HEK293 (cell line): ENCODE measurements at regions not wholly inside any gene's neighbourhood (a gene's known extent, or its start where the extent isn't known, plus 50 kb on each side); places are given as distances from the start of the nearest gene placed in this dataset.

Experiments used
- CTCF ChIP-seq: fragments of 450-650 bp; formaldehyde crosslinking; IDR thresholded peaks from 2 replicates; pipeline ENCODE4 v1.5.1; 2016; ENCODE audit warnings: missing biosample characterization, missing genetic modification characterization
- KLF9 ChIP-seq: fragments of 450-650 bp; formaldehyde crosslinking; IDR thresholded peaks from 2 replicates; pipeline ENCODE4 v1.5.1; 2016; ENCODE audit warnings: missing biosample characterization, missing genetic modification characterization, low read depth
- MYNN ChIP-seq: fragments of 450-650 bp; formaldehyde crosslinking; IDR thresholded peaks from 2 replicates; pipeline ENCODE4 v1.5.1; 2016; ENCODE audit warnings: missing biosample characterization, missing genetic modification characterization, borderline replicate concordance
- MZF1 ChIP-seq: fragments of 450-650 bp; formaldehyde crosslinking; IDR thresholded peaks from 2 replicates; pipeline ENCODE4 v1.5.1; 2017; ENCODE audit warnings: missing biosample characterization, missing genetic modification characterization, borderline replicate concordance
- OSR2 ChIP-seq: fragments of 450-650 bp; formaldehyde crosslinking; IDR thresholded peaks from 2 replicates; pipeline ENCODE4 v1.5.1; 2016; ENCODE audit warnings: missing biosample characterization, missing genetic modification characterization
- YY1 ChIP-seq: fragments of 450-650 bp; formaldehyde crosslinking; IDR thresholded peaks from 2 replicates; pipeline ENCODE4 v1.5.1; 2018; ENCODE audit warnings: missing biosample characterization, missing genetic modification characterization
- ZNF292 ChIP-seq: fragments of 450-650 bp; formaldehyde crosslinking; IDR thresholded peaks from 2 replicates; pipeline ENCODE4 v1.5.1; 2016; ENCODE audit warnings: low read depth, missing biosample characterization, missing genetic modification characterization, borderline replicate concordance
- ZNF366 ChIP-seq: fragments of 450-650 bp; formaldehyde crosslinking; conservative IDR thresholded peaks from 2 replicates; pipeline ENCODE4 v1.5.1; 2016; ENCODE audit warnings: missing biosample characterization, missing genetic modification characterization
- ZNF629 ChIP-seq: fragments of 450-650 bp; formaldehyde crosslinking; IDR thresholded peaks from 2 replicates; pipeline ENCODE4 v1.5.1; 2017; ENCODE audit warnings: missing biosample characterization, missing genetic modification characterization
- TF ChIP-seq, protein P1 (sequence below): sonication (generic); formaldehyde crosslinking; IDR thresholded peaks from 2 replicates; pipeline ENCODE4 v1.8.1; 2022; ENCODE audit warnings: mild to moderate bottlenecking, moderate library complexity, missing genetic modification reagents
- TF ChIP-seq, protein P2 (sequence below): fragments of 450-650 bp; formaldehyde crosslinking; IDR thresholded peaks from 2 replicates; pipeline ENCODE4 v1.5.1; 2017; ENCODE audit warnings: missing biosample characterization, missing genetic modification characterization

DNA sequence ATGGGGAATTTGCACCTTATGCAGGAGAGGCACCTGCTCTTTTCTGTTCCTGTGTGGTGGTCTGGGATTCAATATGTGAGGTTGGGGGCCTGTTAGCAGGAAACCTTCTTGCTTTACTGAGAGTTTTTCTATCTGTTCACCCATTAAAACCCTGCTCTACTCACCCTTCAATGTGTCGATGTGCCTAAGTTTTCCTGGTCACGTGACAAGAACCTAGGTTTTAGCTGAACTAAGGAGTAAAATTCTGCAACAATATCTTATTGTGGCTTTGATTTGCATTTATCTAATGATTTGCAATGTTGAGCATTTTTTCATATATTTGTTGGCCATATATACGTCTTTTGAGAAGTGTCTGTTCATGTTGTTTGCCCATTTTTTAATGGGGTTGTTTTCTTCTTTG, 979.9 kb downstream of the HACE1 start:
- TF ChIP-seq CTCF (no peak), ZNF629 (tag by site-specific recombination) (no peak), MYNN (tag by site-specific recombination) (no peak), MZF1 (tag by site-specific recombination) (no peak), KLF9 (no peak), ZNF292 (tag by site-specific recombination) (no peak), ZNF366 (tag by site-specific recombination) (no peak), OSR2 (tag by site-specific recombination) (no peak), YY1 (tag by site-specific recombination) (no peak)
- TF ChIP-seq, protein P1, sequence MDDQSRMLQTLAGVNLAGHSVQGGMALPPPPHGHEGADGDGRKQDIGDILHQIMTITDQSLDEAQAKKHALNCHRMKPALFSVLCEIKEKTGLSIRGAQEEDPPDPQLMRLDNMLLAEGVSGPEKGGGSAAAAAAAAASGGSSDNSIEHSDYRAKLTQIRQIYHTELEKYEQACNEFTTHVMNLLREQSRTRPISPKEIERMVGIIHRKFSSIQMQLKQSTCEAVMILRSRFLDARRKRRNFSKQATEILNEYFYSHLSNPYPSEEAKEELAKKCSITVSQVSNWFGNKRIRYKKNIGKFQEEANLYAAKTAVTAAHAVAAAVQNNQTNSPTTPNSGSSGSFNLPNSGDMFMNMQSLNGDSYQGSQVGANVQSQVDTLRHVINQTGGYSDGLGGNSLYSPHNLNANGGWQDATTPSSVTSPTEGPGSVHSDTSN (CRISPR knock-in tag) = no peak
- TF ChIP-seq, protein P2, sequence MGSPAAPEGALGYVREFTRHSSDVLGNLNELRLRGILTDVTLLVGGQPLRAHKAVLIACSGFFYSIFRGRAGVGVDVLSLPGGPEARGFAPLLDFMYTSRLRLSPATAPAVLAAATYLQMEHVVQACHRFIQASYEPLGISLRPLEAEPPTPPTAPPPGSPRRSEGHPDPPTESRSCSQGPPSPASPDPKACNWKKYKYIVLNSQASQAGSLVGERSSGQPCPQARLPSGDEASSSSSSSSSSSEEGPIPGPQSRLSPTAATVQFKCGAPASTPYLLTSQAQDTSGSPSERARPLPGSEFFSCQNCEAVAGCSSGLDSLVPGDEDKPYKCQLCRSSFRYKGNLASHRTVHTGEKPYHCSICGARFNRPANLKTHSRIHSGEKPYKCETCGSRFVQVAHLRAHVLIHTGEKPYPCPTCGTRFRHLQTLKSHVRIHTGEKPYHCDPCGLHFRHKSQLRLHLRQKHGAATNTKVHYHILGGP = no peak
